Limb (tissue), 2 donors: ENCODE measurements at regions not wholly inside any gene's neighbourhood (a gene's known extent, or its start where the extent isn't known, plus 50 kb on each side); places are given as distances from the start of the nearest gene placed in this dataset.

ENCODE experiments used
- DNase-seq, 2 donors: peaks; one replicate each; pipeline ENCODE4 v3.0.0-alpha.2; 2016; ENCODE audit errors: extremely low spot score in 2 of 2

DNA sequence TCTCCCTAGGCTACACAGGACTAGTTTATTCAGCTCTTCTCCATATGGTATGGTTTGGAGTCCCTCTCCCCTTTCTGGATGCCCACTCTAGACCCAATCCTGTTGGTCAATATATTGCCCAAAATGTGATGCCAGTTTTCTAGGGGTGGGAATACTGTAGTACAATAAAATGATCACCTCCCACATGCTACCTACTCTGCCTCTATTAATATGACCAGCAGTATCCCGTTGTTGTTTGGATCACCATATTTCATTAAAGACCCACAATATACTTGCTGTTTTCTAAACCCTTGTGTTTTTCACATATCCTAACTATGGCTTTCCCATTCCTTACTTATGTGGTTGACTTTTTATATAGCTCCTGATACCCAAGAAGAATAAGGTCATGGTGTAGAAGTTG, 95.9 kb upstream of the IGSF21 start:
- no peak for DNase-seq

DNA sequence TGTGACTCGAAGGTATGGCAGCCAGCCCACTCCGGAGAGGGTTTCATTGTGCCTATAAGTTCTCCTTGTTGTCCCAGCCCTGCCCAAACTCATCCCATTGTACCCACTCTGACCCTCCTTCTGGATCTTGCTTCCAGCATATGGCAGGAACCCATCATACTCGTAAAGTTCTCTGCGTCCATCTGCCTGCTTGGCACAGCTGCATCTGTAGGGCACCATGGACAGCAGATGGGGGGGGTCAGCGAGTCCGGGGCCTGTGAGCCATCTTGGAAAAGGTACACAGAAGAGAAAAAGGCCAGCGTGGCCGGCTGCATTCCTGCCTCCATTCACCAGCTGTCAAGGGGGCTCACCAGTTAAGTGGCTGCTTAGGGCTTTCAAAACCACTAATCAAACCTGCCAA, 94.9 kb upstream of the IGSF21 start:
- no peak for DNase-seq

DNA sequence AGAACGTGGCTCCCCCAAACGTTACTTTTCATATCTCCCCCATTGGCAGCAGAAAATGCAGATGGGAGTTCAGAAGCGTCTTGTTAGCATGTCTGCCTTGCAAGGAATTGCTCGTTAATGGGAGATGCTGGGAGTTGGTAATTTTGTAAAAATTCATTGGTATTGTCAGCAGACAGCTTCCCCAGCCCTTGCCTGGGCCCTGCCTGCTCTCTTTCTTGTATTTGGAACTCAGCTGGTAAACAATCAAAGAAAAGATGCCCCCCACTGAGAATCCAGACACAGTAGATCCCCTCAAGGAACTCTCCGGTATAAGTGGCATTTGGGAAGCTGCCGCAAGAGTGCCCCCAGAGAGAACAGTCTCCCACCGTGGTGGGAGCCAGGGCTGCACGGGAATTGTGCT, 94.4 kb upstream of the IGSF21 start:
- no peak for DNase-seq

DNA sequence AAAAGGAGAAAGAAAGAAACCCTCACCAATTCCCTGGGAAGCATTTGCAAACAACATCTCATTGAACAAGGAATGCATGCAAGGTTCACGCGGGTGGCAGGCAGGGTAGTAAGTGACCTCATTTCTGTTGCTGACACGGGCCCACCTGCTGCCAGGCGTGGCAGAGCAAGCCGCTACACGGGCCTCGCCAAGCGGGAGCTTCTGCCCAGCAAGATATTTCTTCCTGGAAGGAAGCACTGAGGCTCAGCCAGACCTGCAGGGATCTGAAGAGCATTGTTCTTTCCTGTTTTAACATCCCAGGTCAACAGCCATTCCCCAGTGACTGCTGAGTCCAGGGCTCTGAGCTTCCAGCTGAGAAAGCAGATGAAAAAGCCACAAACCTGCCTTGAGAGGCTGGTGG, 91.9 kb upstream of the IGSF21 start:
- no peak for DNase-seq

DNA sequence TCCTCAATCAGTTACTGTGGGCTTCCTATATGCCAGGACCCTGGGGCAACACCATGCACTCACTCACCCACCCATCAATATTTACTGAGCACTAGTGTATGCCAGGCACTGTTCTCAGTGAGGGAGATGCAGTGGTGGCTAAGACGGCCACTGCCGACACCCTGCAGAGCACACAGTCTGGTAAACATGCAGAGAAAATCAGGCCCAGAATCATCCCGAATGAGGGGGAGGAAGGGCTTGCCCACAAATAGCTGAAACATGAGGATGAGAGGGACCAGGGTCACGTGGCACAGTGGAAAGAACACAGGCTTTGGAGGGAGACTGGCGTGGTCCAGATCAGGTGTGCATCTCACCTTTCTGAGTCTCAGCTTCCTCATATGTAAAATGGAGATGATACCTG, 89.2 kb upstream of the IGSF21 start:
- no peak for DNase-seq

DNA sequence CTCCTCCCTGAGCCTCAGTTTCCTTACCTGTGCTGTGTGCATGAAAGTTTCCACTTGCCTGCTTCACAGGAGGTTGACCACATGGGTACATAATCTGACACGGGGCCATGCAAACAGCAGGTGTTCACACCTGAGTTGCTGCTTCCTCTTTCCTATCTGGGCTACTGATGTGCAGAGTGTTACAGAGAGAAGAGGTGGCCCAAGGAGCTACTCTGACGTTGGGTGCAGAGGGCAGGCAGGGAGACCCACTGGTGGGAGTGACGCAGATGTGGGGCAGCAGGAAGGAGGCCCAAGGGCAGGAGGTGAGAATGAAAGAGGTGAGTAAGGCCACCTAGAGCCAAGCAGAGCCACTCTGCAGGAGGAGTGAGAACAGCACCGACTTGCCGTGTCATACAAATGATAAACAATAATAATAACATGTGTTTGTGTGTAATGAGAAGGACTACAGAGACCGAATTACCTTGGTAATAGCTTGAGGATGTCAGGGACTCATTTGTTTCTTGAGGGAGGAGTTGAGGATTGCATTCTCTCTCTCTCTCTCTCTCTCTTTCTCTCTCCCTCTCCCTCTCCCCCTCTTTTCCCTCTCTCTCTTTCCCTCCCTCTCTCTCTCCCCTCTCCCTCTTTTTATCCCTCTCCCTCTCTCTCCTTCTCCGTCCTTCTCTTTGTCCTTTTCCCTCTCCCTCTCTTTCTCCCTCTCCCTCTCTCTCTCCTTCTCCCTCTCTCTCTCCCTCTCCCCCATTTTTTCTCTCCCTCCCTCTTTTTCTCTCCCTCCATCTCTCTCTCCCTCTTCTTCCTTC, 87.4 kb upstream of the IGSF21 start:
- DNase-seq: no peak

DNA sequence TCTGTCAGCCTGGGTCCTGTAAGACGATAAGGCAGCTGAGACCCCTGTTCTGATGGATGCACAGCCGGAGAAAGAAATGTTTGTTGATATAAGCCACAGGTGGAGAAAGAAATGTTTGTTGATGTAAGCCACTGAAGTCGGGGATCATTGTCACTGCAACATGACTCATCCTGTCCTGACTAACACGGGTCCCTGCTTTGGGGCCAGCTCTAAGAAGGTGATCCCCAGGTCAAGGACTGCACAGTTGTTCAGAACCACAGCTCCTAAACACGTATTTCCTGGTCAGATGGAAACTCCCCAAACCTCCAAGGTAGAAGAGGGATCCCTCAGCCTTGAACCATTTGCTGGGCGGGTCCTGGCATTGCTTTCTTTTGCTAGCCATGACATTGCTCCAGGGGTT, 86.4 kb upstream of the IGSF21 start:
- DNase-seq: no peak

DNA sequence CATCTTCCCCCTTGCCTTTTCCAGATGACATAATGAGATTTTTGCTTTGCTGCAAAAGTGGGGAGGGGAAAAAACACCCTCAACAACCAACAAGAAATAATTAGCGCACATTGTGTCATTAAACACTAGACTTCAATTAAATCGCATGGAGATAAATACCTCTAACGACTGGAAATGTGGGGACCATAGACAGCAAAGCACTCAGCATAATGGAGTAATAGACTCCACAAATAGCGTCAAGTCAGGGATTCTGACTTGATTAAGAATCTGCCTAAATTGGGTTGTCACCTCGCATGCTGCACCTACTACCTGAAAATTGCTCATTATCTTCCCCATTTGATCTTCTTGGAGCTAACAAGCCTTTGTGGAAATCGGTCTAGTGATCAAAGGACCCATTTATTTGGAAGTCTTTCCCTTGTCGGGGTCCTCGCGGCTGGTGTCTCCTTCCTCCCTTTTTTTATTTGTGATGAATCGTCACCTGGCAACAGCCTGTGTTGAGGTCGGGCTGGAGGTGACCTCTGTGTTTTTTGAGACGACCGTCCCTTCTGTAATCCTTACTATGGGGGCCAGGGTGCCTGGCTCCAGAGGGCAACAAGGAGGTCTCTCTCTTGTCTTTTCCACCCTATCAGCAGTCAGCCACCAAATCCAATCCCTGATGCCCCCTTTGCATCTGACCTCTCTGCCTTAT, 75.3 kb upstream of the IGSF21 start:
- DNase-seq: no peak

DNA sequence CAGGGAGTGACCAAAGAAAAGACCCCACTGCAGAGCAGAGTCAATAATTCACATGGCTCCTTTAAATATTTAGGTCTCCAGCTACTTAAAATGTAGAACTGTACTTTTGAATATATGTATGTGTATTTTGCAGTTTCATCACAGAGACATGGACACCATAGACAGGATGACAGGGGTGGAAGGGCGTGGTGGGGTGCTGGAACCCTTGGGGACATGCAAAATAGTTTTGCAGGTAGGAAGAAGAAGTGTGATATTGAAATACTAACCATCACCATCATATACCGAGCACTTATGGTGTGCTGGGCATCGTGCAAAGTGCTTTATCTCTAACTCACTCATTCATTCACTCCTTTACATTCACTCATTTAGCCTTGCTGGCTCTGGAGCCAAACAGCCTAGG, 72.5 kb upstream of the IGSF21 start:
- no peak for DNase-seq

DNA sequence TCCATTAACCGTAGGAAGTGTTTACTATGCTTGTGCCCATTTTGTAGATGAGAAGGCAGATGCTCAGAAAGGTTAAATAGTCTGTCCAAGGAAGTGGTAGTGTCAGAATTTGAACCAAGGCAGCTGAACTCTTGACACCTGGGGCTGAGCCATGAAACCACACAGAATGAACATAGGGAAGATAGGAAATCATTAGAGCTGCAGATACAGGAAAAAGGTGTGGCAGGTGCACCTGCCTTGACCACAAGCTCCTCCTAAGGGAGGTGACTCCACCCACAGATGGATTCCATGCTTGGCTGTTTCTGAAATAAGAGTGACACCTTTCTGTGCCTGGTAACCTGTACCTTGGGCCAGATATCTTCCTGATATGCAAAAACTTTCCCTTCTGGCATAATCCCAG, 69.9 kb upstream of the IGSF21 start:
- DNase-seq: no peak

DNA sequence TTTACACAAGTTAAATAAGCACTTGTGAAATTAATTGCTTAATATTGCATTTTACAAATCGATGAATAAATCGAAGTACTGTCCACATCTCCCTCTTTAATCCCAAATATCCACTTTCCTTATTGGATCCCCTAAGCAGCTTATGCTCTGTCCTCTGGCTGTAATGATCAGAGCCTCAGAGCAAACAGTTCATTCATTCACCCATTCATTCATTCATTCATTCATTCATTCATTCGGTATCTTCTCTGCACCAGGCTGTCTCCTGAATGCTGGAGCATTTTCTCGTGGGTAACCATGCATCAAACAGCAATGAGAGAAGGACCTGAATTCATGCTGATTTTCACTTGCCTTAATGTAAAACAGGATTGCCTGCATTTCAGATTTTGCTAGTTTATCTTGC, 69.5 kb upstream of the IGSF21 start:
- DNase-seq: no peak

DNA sequence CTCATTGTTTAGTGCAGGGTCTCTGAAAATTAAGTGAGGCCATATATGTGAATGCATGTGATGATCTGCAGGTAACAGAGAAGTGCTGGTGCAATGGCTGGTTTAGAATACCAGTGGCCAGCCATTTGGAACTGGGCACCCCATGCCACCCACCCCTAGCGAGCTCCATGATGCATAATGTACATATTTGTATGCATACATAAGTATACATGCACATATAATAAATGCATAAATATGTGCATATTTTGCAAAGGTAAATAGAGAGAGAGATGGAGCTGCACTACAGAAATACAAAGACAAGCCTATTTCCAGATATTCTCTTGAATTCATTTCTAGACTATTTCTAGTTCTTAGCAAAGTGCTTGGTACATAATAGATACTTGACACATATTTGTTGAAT, 68.5 kb upstream of the IGSF21 start:
- DNase-seq: no peak

DNA sequence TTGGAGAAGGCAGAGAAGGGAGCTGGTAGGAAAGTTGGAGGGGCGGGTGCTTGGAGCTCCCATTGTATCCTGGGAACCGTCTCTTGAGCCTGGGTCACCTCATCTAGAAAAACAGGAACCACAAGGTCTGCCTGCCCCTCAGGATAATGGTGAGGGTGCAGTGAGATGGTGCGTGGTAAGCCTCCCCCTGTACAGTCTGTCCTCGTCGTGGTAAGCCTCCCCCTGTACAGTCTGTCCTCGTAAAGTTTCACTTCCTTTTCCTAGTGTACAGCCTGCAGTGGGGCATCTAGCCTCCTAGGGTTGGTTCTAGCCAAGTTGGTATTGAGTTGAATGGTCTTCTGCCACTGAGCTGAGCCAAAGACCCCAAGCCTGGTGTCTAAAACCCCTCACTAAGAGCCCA, 66.5 kb upstream of the IGSF21 start:
- no peak for DNase-seq

DNA sequence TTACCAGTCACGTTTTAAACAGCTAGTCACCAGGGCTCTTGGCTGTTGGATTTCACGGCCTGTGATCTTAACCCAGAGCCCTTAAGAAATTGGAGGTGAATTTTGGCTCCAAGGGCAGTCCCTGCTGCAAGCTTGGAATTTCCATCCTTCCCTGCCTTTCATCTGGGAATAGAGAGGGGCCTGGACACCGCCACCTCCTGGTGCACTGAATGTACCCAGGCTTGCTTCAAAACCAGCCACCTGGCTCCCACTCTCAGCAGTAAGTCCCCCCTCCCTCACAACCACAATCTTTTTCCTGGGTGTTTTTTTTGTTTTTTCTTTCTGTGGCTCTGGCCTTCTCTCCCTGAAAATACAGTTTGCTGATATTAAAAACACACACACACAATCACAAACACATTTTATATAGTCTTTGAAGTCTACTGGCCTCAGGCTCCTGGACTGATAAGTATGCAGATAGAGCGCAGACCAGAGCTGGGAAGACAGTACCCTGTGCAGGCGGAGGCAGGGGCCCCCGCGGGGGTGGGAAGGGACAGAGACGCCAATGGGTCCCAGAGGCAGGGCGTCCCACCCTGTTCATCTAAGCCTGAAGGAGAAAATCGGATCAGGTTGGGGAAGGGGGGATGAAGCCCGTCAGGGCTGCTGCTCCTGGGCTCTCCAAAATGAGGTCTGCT, 65.8 kb upstream of the IGSF21 start:
- no peak for DNase-seq

DNA sequence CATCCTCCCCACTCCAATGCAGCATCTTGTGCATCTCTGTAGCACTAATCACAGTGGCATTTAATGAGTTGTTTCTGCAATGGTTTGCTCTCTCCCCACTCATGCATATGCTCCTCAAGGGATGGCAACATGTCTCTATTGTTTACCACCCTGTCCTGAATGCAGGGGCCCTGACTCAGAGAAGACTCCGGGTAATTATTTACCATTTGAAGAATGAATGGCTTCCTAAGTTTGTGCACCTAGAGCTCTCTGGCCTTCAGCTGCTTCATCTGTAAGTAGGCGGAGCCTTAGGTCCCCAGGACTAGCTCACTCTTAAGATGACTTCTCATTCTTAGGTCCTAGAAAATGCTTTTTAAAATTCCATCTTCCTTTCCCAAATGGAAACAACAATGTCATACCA, 63.7 kb upstream of the IGSF21 start:
- no peak for DNase-seq

DNA sequence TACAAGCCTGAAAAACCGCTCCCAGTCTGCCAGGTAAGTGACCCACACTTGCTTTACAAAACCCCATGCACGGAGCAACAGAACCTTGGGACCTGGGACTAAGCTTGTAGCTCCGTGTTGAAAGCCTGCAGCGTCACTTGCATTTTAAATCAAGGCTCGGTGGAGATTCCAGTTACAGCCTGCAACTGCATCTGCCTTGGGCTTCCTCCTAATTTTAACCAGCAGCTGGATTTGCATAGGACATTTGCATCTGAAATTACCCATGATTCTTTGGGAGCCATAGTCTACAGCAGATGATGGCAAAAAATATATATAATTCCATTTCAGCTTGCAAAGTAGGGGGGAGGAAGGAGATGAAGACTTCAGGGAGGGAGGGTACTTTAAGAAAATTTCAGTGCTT, 62.4 kb upstream of the IGSF21 start:
- DNase-seq: no peak

DNA sequence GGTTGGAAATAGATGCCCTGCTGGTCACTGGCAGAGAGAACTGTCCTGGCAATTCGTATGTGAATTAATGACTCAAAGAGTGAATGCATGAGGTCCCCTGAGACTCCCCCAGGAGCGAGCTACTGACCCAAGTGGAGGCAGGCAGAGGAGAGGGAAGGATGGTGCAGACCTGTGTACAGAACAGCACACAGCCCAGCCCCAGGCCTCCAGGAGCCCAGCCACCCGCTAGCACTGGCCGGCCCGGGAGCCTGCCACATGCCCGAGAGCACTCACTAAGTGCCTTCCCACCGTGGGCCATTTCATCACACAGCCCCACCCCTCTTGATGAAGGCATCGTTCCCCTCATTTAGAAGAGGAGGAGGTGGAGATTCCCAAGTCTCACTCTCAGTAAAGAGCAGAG, 62.0 kb upstream of the IGSF21 start:
- DNase-seq: no peak

DNA sequence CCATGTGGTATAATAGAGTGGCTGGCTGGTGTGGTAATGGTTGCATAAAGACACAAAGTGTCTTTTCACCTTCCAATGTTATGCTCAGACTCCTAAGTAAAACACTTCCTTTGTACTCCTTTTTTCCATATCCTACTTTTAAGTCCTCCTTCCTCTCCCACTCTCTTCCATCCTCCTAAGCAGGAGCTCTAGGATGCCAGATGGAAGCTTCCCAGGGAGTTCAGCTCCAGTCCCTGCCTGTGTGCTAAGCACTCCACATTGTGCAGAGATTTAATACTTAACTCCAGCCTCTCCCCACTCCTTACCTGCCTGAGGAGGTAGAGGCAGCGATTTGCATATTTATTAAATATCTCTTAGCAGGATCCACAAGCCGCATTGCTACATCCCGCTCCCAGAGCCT, 60.5 kb upstream of the IGSF21 start:
- DNase-seq: no peak

DNA sequence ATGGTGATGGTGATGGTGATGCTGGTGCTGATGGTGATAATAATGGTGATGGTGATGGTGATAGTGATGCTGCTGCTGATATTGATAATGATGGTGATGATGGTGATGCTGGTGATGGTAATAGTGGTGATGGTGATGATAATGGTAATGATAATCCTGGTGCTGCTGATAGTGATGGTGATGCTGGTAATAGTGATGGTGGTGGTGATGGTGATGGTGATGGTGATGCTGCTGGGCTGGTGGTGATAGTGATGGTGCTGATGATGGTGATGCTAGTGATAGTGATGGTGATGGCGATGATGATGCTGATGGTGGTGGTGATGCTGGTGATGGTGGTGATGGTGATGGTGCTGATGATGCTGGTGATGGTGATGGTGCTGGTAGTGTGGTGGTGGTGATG, 58.4 kb upstream of the IGSF21 start:
- DNase-seq: no peak

DNA sequence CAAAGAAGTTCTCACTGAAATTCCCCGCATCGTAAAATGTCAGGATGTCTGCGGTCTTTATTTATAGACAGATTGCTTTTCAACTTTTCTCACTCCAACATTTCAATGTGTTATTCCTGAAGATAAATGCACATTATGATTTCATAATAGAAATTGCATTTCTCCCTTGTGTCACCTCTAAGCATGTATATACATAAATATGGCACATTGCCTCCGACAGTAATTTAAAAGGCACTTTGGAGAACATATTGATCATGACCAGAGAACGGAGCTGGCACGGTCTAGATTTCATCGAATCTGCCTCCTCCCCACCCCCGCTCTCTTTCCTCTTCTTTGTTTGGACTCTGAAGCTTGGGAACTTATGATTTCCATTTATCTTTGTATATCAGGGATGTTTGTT, 54.9 kb upstream of the IGSF21 start:
- DNase-seq: no peak

DNA sequence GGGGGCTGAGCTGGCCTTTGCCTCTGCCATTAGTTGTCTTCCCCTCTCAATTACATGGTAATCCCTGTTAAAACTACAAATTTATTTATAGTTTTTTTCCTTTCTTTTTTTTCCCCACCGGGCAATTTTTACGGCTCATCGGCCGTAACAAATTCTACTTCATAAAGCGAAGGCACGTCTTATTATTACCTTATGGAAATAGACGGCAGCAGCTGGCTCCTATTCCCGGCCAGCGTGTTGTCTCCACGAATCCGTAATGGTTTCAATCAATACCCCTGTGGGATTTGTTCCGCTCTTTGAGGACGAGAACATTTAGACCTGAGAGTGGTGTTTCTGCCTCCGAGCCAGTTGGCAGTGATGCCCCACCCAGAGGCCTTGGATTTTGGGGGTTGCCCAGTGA, 52.4 kb upstream of the IGSF21 start:
- no peak for DNase-seq

DNA sequence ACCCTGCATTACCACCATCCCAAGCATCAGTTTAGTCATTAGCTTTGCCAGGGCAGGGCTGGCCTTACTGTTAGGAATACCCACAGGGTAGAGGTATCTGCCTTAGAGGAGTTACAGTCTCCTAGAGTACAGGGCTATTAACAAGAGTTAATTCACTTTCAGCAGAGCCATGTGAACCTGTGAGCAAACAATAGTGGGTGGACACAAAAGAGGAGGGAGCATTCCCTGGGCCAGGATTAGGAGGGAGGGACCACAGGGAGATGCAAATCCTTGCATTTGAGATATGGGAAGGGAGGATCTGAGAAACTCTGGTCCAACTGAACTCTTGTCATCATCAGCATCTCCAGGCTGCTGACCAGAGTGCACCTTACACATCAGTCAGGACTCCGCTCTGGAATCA, 51.1 kb upstream of the IGSF21 start:
- no peak for DNase-seq

DNA sequence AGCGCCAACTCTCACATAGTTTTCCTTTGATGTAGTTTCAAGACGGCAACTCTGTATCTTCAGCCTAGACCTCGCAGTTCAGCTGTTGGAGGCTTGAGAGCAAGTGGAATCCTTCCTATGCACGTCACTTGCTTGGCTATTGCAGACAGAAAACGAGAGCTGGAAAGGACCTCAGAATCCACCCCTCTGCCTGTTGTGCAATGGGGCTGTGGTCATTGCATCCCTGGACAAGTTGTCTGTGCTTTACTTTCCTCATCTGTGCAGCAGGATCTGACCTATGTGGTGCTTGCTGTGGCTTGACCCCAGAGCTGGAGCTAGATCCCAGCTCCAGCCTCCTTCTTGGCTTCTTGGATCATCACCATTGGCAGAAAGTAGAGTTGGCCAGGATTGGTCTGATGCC, 50.0 kb upstream of the IGSF21 start:
- no peak for DNase-seq
